ENCODE measurements at regions not wholly inside any gene's neighbourhood (a gene's known extent, or its start where the extent isn't known, plus 50 kb on each side); places are given as distances from the start of the nearest gene placed in this dataset.
A peak's percentile ranks its signal among the peaks of the same experiment; 100 is the strongest.

DNA sequence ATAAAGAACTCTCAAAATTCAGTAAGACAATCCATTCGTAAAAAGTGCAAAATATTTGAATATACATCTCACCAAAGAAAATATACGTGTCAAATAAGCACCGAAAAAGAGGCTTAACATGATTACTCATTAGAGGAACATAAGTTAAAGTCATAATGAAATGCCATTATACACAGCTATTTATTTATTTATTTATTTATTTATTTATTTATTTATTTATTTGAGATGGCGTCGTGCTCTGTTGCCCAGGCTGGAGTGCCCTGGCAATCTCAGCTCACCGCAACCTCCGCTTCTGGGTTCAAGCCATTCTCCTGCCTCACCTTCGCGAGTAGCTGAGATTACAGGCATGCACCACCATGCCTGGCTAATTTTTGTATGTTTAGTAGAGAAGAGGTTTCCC lies 203.6 kb upstream of the UBASH3B start:
- no peak for DNase-seq (ENCODE audit: low spot score)

DNA sequence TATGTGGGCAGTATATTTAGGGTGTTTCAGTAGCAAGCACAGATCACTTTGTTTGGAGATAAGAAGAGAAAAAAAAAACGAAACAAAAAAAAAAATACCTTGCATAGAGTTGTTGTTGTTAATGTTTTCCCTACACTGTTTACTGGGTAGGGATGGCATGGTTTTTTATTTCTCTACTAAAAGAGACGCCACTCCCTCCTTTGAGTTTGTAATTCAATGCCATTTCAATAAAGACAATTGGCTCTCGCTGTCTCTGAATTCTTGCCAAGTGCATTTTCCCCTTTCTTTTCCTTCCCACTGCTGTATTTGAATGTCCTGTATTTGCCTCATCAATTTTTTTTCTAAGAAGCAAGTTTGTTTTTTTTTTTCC lies 213.9 kb upstream of the UBASH3B start:
- no peak for DNase-seq (ENCODE audit: low spot score)

DNA sequence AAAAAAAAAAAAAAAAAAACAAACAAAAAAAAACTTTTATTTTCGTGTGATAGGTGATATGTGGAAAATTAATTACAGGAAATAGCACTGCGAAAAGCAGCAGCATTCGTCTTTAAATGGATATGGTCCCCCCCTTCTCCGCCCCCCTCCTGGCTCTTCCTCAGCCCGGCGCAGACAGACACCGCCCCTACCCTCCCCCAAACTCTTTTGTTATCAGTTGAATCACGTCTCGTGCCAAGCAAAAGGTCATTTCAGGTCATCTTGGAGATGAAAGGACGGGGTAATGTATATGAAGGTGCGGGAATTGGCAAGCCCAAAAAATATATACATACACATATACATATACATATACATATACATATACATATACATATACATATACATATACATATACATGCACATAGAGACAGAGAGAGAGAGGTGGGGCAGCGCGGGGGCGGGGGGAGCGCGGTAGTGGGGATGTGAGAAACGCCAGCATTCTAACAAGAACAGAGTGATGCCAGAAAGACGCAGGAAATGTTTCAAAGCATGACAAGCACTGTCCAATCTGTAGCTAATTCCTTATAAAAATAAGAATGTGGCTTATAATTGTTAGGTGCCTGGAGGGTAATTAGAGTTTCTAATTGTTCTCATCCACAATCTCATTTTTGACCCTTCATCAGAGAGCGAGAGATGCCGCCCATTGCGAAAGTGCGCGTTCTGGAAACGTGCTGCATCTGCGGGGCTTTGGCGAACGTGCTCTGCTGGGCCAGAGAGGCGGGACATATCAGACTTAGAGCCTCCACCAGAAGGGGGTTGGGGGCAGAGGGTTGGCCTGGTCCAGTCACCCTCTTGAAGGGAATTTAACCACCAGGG lies 214.5 kb upstream of the UBASH3B start:
- DNase-seq (ENCODE audit: low spot score): peak; percentile 10

DNA sequence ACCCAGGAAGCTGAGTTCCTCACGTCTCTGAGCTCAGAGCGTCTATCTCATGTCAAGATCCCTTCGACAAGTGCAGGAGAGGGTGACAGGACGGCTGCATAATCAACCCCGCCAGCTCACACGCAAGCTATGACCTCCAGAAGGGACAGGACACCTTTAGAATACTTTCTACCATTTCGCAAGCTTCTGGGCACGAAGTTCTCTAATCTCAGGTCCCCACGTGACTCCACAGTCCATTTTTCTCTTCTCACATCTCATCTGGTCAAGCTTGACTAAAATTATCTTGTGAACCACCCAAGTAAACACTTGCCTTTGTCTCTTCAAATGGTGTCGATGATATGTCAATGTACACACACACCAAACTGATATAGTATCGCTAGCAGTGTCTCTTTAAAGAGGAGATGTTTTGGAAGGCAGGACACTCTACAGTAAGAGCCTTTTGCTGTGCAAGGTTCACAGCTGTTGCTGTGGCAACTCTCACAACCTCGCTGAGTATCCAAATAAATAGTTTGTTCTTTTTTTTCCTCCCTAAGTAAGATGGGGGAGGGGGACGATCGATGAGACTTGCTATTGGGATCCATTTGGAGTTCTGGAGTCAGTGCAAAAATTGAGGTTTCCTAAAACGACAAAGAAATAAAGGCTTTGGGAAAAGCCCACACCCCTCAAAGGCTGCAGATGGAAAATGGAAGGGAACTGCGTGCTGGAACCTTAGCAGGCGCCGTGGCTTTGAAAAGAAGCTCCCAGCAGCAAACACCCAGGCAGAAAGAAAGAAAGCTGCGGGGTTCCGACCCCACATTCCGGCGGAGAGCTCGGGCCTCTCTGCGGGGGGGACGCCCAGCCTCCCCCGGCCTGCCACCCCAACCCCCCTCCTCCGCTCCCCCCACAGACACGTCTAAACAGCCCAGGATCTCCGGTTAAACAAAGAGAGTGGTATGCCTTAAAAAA lies 215.4 kb upstream of the UBASH3B start:
- no peak for DNase-seq (ENCODE audit: low spot score)

DNA sequence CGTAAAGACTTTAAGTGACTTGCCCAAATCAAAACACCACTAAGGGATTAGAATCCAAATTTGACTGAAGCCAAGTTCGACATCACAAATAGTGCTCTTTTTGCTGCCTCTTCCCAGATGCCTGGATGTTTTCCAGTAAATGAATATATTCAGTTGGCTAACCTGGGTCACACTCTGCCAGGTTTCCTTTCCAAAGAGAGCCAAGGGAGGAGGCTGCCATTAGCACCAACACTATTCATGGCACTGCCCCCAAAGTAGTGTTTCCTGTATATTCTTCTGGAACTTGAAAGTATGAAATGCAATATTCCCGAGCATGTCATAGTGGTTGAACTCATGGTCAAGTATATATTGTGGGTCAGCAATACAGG lies 219.3 kb upstream of the UBASH3B start:
- no peak for DNase-seq (ENCODE audit: low spot score)

DNA sequence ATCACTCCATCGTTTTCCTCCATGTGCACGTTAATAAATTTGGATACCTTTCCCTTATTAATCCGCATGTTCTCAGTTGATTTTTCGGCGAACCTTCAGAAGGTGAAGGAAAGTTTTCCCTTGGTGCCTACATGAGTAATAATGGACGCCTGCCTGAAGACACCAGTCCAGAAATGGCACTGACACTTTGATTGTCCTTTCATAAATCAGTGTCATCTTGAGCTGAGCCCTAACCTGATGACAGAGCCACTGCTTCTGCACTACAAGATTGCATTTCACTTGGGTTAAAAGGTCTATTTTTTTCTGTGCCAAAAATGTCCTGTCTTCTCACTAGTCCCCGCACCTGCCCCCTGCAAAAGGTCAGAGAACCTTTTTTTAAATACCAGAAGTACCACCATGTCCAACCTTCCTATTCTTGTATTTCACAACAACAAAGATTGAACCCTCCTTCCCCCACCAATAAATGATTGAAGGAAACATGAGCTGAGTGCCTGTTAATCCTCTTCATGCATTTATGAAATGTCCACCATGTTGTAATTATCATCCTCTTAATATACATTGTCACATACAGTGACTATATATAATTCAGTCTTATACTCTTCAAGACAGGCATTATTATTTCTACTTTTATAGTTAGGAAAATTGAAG lies 219.9 kb upstream of the UBASH3B start:
- no peak for DNase-seq (ENCODE audit: low spot score)

DNA sequence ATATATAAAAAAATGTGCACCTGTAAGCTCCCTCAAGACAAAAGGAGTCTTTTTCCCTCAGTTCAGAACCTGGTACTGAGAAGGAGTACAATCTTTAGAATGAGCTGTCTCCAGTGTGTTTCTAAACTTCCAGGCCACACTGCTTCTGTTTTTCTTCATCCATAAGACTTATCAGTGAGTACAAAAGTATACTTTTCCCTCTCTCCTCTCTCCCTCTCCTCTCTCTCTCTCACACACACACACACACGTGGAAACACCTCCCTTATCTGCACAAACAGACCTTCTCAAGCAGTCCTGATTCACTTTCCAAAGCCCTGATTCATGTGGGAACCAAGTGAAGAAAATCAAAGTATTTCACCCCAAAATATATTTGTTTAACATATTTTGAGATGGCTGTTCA lies 220.7 kb upstream of the UBASH3B start:
- no peak for DNase-seq (ENCODE audit: low spot score)

DNA sequence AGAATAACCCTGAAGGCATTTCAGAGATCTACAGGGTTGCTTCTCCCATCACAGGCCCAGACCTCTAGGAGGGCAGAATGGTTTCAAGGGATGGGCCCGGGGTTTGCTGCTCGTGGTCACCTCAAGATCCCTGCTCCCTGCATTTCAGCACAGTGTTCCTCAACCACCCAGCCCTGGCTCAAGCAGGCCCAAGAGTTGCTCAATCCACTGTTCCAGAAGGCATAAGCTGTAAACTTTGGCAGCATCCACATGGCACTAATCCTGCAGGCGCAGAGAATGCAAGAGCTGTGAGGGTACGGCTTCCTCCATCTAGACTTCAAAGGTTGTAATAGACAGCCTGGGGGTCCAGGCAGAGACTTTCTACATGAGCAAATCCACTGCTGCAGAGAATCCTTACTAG lies 225.0 kb upstream of the UBASH3B start:
- DNase-seq (ENCODE audit: low spot score): no peak

DNA sequence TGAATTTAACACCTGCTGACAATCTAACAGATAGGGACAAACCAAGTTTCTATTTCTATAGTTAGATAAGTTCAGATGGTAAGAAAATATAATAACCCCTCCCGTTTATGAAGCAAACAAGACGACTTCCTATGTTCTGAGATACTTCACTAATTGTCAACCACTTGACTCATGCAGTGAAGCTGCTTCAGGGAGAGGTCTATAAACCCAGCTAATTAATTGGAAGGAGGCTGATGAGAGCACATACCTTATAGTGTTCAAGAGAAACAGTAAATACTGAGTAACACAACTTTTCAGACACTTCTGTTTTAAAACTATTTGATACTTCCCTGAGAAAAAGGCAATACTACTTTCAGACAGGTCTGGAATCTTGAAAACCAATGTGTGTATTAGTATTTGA lies 229.4 kb upstream of the UBASH3B start:
- DNase-seq (ENCODE audit: low spot score): no peak

DNA sequence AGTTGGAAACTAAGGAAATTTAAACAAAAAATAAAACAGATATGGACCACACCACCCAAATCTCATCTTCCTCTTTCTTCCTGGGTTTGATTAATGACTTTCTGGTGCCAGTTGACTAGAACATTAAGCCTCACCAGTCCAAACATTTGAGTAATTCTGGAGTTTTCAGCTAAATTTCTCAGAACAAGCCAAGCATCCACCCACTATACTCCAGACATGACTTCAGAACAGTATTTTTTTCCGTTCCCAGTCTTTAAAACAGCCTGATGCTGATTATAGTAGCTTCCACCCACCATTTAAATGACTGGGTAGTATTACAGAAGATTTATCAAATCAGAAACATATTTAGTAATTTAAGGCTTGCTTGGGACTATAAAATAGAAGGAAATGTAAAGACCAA lies 230.9 kb upstream of the UBASH3B start:
- DNase-seq (ENCODE audit: low spot score): no peak

DNA sequence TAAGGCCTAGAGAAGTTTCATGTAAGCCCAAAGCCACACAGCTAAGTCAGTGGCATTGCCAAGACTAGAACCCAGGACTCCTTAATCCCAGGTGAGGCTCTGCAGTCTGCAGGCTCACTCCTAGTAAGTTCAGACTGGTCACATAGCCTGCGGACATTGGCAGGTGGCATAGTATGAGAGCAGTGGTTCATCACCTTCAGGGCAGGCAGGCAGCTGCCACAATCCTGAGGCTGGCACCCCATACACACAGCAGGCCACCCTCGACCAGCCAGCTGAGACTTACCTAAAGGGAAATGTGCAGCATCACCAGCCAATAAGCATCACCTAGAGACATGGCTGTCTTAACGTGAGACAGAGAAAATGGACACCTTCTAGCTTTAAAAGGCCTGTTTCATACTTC lies 231.6 kb upstream of the UBASH3B start:
- no peak for DNase-seq (ENCODE audit: low spot score)

DNA sequence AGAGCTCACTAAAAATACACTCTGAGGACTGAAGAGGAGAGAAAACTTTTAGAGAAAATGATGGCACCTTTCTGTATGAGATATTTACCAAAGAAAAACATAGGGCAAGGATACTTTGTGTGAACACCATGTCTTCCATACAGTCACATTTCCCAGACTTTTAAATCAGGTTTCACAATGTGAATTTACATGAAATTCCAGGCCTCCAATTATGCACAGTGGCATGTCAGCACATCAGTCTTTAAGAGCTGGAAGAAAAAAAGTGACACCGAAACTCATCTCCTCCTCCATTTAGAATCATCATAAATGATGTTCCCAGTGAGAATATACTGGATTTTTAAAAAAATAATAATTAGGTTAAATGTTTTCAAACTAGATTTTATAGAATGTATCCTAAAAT lies 232.2 kb upstream of the UBASH3B start:
- no peak for DNase-seq (ENCODE audit: low spot score)

DNA sequence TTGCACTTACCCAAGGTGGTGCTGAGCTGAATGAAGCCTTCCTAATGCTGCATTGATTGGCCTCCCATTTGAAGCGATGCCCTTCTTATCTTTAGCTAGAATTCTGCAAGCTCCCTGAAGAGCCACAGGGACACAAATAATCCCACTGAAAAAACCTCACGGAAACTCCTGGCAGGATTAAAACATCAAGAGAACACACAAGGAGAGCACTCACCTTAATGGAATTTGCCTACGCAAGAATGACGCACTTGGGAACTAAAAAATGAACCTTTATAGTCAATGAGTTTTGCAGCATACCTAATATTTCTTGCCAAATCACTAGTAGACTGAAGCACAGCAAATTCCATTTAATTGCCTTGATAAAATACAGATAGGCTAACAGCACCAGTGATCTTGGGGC lies 232.8 kb upstream of the UBASH3B start:
- no peak for DNase-seq (ENCODE audit: low spot score)

DNA sequence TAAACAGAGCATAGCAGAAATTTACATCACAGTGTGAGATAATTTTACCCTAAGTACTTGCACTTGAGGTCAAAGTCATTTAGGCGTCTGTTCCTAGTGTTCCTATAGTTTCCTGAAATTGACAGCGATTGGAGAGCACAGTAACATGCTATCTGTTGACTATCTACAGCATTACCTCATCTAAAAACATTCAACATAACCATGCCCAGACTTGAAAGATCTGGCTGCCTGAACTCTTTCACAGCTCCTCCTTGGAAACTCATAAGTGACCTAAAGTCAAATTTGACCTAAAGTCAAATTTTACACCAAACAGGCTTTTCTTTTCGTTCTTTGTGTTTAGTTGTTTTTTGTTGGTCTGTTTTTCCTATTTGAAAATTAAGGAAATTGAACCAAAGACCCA lies 233.8 kb upstream of the UBASH3B start:
- no peak for DNase-seq (ENCODE audit: low spot score)

DNA sequence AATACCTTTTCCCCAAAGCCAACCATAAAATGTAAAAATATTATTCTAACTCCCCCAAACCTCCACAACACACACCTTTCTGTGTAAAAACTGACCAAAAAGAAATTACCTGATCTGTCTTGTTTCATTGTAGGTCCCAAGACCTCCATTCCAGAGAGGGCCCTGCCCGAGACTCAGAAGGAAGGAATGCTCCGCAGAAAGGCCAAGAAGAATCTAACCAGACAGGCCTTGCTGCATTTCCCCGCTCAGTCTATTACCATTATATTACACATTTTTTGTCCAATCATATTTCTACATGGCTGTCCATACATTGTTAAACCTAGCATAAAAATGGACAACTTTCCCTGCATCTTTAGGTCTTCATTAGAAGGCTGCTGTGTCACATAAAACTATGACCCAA lies 237.5 kb upstream of the UBASH3B start:
- DNase-seq (ENCODE audit: low spot score): no peak

DNA sequence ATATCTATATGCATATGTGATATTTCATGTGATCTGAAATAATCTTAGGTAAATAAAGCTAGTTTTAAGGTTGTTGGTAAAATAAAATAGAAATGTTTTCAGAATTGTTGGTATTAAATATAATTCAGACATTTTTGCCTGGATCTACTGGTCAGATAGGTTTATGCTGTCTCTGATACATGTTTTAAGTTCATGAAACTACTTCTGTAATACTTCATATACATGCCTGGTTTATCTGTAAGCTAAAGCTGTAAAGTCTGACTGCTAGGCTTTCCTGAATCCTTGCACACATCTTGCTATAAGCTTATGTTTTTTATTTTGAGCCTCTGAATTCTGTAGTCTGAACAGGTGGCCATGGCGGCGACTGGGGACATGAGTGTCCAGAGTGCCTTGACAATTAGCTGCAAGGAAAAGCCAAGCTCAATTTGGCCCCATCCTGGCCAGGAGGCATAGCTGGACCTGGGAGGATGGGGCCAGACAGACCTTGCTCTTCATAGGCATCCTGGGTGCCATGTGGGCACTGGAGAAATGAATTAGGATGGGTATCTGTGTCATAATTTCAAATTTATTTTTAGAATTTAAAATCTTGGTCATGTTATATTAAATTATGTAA lies 241.0 kb upstream of the UBASH3B start:
- no peak for DNase-seq (ENCODE audit: low spot score)

DNA sequence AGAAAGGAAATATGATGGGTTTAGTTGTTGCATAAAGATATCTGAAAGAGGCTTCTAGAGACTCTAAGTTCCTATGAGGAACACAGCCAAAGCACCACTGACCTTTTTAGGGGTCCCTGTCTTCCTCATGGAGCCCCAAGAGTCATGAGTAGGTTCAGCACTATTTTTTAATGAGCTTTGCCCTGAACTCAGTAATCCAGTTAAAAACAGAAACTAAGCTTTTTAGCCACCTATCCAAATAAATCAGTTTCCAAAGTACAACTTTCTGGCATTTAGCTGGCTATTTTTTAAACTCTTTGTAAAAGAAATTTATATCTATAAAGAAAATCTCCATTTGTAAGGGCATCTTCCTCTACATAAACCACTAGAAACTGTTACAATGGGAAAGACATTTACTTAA lies 241.8 kb upstream of the UBASH3B start:
- no peak for DNase-seq (ENCODE audit: low spot score)

DNA sequence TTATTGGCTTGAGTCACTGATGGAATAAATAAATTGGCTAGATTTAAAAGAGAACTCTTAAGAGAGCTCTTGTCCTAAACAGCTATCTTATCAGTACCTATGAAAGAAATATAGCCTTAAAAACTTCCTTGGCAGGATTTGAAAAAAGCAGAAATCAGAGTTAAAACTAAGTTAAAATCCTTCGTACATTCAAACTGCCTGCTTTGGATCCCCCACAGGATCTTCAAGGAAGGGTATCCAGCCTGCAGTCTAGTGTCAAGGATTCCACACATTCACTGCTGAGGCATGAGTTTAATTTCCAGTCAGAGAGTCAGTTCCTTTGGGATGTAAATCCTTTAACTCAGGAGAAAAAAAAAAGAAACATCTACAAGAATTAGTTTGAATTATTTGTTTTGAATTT lies 242.9 kb upstream of the UBASH3B start:
- DNase-seq (ENCODE audit: low spot score): no peak

DNA sequence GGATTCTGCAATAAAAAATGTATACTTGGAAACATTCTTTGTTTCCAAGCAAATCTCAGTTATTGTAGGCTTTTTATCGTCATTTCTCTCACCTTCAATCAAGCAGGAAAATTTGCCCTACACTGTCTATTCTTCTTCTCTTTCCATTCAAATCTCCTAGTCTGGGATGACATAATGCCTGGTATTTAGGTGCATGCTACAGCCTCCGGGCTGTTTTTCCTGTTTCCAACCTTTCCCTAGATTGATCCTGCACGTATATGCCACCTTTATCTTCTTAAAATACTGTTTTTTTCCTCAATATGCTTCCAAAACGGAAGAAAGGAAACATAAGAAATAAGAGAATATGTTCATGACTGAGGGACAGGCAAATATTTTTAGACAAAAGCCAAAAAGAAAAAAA lies 249.1 kb upstream of the UBASH3B start:
- DNase-seq (ENCODE audit: low spot score): no peak

DNA sequence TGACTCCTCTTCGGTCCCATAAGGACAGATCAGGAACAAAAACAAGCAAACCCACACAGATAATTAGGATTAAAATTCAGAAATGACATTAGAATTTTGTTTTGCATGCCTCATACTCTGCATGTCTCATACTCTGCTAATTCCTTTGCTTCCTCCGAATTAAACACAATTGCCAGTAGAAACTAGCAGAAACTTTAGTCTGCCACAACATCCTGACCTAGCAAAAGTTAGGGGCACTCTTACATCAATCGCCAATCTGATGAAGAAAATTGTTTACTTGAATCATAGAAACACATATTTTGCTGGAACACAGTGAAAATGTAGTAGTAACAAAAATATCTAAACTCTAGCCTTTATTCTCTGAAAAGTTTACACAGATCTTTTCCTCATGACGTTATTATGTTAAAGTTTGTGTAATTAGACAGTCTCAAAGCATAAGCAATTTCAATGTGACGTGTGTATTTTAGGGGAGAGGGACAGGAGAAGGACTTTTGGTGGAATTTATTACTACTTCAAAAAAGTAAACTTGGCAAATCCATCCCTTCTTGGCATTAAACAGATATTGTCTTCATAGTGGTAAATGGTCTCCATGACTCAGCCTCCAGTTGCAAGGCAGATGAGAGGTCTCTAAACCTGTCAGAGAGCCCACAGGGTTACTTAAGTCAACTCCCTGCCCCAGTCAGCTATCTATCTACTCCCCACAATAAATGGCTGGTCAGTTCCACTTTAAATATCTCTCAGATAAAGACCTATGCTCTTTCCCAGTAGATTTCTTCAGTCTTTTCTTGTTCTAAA lies 249.8 kb upstream of the UBASH3B start:
- no peak for DNase-seq (ENCODE audit: low spot score)

DNA sequence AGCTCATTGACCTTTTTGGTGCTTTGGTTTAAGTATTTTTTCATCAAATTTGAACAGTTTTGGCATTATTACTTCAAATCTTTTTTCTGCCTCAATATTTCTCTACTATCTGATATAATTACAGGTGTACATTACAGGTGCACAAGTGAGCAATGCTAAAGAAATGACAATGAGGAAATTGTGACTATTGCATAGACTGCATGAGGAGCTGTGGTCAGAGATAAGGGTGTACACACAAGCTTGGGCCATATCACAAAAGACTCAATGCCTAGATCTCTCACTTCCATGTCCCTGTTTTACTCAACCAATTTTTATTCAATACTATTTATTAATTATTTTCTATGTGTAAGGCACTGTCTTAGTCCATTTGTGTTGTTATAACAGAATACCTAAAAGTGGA lies 251.0 kb upstream of the UBASH3B start:
- DNase-seq (ENCODE audit: low spot score): no peak
